GM12891 (cell line): ENCODE measurements at regions not wholly inside any gene's neighbourhood (a gene's known extent, or its start where the extent isn't known, plus 50 kb on each side); places are given as distances from the start of the nearest gene placed in this dataset.

ENCODE experiments used
- PAX5 ChIP-seq: IDR thresholded peaks from 2 replicates; pipeline ENCODE4 v1.6.1; 2011; ENCODE audit warnings: low read length, moderate library complexity, mild to moderate bottlenecking; ENCODE audit not compliant: insufficient read depth, severe bottlenecking
- POLR2A ChIP-seq: IDR thresholded peaks from 2 replicates; pipeline ENCODE4 v1.6.1; 2011; ENCODE audit warnings: low read depth, low read length, control low read depth
- POLR2AphosphoS5 ChIP-seq: IDR thresholded peaks from 2 replicates; pipeline ENCODE4 v1.6.1; 2011; ENCODE audit warnings: low read depth, low read length, control low read depth
- SPI1 ChIP-seq: IDR thresholded peaks from 2 replicates; pipeline ENCODE4 v1.6.1; 2011; ENCODE audit warnings: low read depth, low read length, control low read depth
- TAF1 ChIP-seq: IDR thresholded peaks from 2 replicates; pipeline ENCODE4 v1.6.1; 2011; ENCODE audit warnings: low read depth, low read length, control low read depth

DNA sequence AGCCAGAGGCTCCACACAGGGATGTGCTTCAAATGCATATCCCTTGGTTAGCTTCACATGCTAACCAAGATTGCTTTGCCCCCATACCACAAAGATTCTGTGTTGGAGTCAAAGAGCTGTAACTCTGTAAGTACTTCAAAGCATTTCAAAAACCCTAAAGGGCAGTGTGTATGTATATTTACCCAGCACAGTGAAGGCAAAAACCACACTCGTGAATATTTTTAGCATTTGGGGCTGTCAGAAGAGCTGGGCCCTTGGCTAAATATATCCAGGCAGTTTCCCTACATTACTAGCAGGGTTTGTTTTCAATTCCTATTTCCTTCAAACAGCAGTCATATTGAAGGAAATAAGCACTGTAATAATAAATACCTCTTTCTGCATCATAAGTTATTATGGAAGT lies 84.2 kb upstream of the STEAP1B start:
- TF ChIP-seq POLR2A (no peak), POLR2AphosphoS5 (no peak), TAF1 (no peak), PAX5 (no peak), SPI1 (peak; percentile 34; the same call in 1 of the 2 replicates)
